C4-2B (cell line): ENCODE measurements at regions not wholly inside any gene's neighbourhood (a gene's known extent, or its start where the extent isn't known, plus 50 kb on each side); places are given as distances from the start of the nearest gene placed in this dataset.

ENCODE experiments used
- CTCF ChIP-seq: fragments of 450-650 bp; conservative IDR thresholded peaks from 2 replicates; pipeline ENCODE4 v1.5.1; 2017; ENCODE audit warnings: mild to moderate bottlenecking
- ZFX ChIP-seq: fragments of 450-650 bp; IDR thresholded peaks from 2 replicates; pipeline ENCODE4 v1.6.1; 2017

DNA sequence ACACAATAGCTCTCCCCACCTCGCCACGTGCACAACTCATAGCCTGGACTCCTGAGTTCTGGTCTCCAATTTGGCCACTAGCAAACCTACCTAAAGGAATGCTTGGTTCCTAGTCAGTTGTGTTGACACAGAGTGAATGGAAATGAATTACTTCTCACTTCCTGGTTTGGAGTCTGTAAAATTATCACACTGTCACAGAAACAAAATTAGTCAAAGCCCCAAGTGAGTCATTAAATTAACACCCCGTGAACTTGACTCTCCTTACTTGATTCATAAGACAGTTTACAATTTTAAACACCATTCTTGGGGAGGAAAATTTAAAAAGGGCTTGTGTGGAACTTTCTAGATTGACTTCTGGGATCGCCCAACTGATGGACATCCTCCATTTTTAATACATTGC lies 276.2 kb upstream of the CTNNB1 start:
- TF ChIP-seq CTCF (no peak), ZFX (no peak)
